Stimulated activated CD4-positive, alpha-beta T cell treated with anti-CD3 and anti-CD28 coated beads, Interleukin-4, amount 100 ng/mL, for 48 hours (primary cell): ENCODE measurements at regions not wholly inside any gene's neighbourhood (a gene's known extent, or its start where the extent isn't known, plus 50 kb on each side); places are given as distances from the start of the nearest gene placed in this dataset.

Experiments
- DNase-seq, 2 donors: peaks; one replicate each; pipeline ENCODE4 v3.0.0-alpha.2; 2020; ENCODE audit warnings: low read depth in 2 of 2

GRCh38 chr6:164037171-164037870 is 622.8 kb downstream of the QKI start:
- no peak for DNase-seq

- no peak for DNase-seq
These were observed 621.5 kb downstream of the QKI start for GRCh38 chr6:164035900-164036485.

DNA sequence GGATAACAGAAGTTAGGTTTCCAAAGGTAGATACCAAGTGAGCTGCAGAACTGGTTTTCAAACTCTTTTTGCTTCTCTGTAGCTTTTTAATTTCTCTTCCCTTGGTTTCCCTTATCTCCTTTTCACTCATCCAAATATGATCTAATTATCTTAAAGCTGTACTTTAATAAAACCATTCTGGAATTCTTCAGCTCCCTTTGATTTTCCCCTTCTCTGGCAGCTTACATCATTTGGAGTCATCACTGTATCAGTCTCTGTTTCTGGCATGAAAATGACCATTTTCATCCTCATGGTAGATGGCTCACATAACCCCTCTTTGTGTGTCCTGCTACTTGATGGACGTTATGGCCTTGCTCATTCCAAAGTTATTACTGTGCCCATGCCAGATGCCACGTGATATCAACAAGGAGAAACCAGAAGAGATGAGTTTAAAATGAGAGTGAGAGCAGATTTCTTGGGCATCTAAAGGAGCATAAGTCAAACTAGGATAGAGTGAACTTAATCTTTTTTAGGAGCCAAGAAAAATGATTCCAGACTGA is 620.2 kb downstream of the QKI start:
- no peak for DNase-seq

DNA sequence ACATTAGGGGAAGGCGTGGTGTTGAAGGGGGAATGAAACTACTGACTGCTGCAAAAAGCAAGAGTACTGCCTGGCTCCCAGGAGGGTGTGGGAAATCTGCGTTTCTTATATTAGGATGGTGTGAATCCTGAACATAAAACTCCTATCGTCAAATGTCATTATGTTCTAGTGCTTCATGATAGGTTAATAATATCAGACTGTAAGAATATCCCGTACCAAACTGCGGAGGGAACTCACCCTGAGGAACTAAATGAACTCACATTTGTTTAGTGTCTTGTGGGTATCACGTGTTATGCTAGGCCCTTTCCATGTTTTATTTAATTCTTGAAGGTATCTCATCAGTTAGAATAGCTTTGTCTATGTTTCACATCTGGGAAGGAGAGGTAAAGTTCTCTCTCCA is 610.7 kb downstream of the QKI start:
- DNase-seq: no peak

GRCh38 chr6:164023535-164023934 is 609.0 kb downstream of the QKI start:
- DNase-seq: no peak

- DNase-seq: no peak
These were observed 608.1 kb downstream of the QKI start for GRCh38 chr6:164022632-164023031.

- DNase-seq: no peak
These were observed 607.2 kb downstream of the QKI start for GRCh38 chr6:164021589-164022250.

DNA sequence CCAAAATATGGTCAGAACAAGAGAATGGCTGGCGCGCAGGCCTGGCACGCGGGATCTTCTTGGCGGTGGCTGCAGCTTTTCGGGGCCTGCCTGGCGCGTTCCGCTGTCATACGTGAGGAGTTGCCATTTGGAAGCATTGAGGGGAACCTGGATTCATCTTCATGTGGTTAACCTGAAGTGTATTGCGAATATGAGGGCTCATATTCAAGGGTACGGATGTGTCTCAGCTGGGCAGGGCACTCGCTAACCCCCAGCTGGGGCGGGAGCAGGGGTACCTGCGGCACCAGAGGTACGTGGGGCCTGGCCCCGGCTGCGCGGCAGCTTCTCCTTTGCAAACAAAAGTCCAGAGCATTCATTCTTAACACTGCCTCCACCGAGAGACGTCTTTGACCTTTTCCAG is 605.6 kb downstream of the QKI start:
- no peak for DNase-seq

- DNase-seq: no peak
These were observed 603.6 kb downstream of the QKI start for GRCh38 chr6:164018133-164018532.

GRCh38 chr6:164016056-164016455 is 601.5 kb downstream of the QKI start:
- DNase-seq: no peak

GRCh38 chr6:164015088-164015484 is 600.6 kb downstream of the QKI start:
- DNase-seq: no peak

- no peak for DNase-seq
These were observed 600.0 kb downstream of the QKI start for GRCh38 chr6:164014346-164015087.

GRCh38 chr6:164013480-164014208 is 599.1 kb downstream of the QKI start:
- DNase-seq: no peak

- no peak for DNase-seq
These were observed 596.8 kb downstream of the QKI start for GRCh38 chr6:164011321-164011720.

DNA sequence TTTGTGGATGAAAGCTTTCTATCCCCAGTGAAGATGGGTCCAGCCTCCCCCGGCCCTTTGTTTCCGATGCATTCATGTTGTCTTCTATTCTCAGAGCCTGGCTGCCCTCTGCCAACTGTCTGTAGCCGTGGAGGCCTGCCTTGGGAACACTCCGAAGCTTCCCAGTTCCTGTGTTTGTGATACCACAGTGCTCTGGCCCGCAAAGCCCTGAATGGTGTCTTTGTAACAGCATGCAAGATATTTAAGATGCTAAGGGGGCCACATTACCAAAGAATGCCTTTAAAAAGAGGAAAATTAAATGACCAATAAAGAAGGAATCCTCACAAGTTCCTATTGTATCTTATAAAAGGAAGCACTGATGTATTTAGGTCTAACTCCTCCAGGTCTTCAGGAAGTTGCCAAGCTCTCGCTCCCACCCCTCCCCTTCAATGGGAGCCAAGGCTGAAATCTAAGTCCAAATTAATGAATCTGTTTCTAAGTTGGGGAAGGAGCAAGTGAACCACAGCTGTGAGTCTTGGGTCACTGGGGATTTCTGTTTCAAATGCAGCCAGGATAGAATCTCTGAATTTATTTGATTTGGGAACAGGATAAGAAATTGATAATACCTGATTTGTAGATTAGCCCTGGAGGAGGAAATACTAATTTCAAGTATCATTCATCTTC is 596.1 kb downstream of the QKI start:
- no peak for DNase-seq

- no peak for DNase-seq
These were observed 594.4 kb downstream of the QKI start for GRCh38 chr6:164008902-164009301.

DNA sequence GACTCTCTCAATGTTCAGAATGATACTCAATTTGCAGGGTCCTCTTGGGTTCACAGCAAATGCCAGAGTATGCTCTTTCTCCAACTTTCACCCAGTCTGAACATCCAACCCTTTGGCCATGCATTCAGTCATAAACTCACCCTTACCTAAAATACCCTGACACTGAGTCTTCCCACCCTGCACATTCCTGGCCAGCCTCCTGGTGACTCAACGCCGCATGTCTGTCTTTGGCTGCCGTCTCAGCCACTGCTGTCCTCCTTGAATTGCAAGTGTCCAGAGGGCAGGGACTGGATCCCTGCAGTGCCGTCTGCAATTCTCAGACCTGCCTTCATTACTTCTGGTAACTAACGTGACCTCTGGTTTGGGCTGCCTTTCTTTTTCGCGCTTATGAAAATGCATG is 593.4 kb downstream of the QKI start:
- DNase-seq: no peak

DNA sequence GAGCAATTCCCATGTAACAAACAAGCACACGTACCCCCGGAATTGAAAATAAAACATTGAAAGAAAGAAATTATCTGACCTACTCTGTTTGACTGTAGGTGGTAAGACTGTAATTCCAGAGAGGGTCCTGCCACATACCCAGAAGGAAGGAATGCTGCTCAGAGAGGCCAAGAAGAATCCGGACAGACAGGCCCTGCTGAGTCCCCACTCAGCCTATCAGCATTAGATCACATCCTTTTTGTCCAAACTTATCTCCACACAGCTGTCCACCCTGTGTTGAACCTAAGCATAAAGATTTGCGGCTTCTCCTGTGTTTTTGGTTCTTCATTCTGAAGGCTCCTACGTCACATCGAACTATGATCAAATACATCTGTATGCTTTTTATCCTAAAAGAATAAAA is 591.9 kb downstream of the QKI start:
- no peak for DNase-seq

GRCh38 chr6:164005004-164005711 is 590.6 kb downstream of the QKI start:
- no peak for DNase-seq

- no peak for DNase-seq
These were observed 585.8 kb downstream of the QKI start for GRCh38 chr6:164000276-164000675.
